GM18951 (cell line): ENCODE measurements at regions not wholly inside any gene's neighbourhood (a gene's known extent, or its start where the extent isn't known, plus 50 kb on each side); places are given as distances from the start of the nearest gene placed in this dataset.

Source experiments
- POLR2A ChIP-seq: IDR thresholded peaks from 4 replicates; pipeline ENCODE4 v1.6.1; 2011; ENCODE audit warnings: mild to moderate bottlenecking; ENCODE audit not compliant: insufficient read length, insufficient read depth; ENCODE audit errors: extremely low read depth
- in situ Hi-C: fragments of 300-500 bp; cut with MboI; formaldehyde crosslinking; loops from one replicate; pipeline ENCODE4 v1.12.0; 2022; ENCODE audit warnings: low sequenced_read_pairs, mixed read lengths, inconsistent platforms; ENCODE audit not compliant: unreplicated experiment

DNA sequence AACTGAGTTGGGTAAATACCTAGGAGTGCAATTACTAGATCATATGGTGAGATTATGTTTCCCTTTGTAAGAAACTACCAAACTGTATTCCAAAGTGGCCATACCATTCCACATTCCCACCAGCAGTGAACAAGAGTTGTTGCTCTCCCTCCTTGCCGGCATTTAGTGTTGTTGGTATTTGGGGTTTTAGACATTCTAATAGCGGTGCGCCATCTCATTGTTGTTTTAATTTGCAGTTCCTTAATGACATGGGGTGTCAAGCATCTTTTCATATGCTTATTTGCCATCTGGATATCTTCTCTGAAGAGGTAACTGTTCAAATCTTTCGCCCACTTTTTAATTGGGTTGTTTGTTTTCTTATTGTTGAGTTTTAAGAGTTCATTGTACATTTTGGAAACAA is 164.2 kb upstream of the LHX1 start:
- in situ Hi-C loops = no loop called here
- TF ChIP-seq POLR2A = no peak

DNA sequence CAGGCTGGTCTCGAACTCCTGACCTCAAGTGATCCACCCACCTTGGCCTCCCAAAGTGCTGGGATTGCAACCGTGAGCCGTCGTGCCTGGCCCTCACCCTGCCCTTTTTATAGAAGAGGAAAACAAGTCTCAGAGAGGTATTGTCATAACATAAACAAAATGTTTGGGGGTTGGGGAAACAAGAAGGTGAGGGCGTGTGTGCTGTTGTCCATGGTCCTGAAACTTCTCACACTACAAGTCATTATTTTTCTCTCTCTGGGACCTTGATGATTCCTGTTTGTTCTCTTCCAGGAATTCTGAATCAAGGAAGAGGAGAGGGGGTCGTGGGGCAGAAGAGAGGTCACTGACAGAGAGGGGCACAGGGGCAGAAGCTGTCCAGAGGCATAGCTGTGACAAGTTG is 160.2 kb upstream of the LHX1 start:
- in situ Hi-C loops = no loop called here
- TF ChIP-seq POLR2A = no peak

DNA sequence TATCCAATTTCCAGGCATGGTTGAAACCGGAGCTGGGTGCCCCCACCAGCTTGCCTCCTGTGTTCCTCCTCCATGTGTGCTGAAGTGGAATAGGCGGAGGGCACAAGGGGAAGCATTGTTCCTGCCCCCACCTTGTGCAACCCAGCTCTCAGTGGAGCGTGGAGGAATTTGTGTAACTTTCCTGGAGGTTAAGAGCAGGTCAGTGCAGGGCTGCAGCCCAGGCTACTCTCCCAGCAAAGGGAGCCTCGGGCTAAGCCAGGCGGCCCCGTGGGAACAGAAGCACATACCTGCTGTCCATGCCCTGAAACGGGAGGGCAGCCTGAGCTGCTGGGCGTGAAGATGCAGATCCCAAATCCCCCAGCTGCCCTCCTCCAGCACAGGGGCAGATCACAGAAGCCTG is 158.8 kb upstream of the LHX1 start:
- in situ Hi-C loops = no loop called here
- TF ChIP-seq POLR2A = no peak

DNA sequence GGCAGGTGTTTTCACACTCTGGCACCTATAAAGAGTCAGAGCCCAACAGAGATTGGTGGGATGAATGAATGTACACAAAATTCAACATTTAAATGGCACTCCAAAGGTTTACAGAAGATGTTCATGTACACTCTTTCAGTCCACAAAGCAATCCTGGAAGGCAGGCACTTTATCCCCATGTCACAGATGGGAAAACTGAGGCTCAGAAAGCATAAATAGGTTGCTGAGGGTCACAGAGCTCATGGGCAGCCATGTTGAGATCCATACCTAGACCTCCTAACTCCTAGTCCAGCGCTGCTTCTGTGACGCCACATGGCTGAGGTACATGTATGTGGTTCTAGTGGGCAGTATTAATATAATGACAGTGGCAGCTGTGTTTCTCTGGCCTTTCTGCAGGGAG is 157.7 kb upstream of the LHX1 start:
- in situ Hi-C loops = no loop called here
- TF ChIP-seq POLR2A = no peak

DNA sequence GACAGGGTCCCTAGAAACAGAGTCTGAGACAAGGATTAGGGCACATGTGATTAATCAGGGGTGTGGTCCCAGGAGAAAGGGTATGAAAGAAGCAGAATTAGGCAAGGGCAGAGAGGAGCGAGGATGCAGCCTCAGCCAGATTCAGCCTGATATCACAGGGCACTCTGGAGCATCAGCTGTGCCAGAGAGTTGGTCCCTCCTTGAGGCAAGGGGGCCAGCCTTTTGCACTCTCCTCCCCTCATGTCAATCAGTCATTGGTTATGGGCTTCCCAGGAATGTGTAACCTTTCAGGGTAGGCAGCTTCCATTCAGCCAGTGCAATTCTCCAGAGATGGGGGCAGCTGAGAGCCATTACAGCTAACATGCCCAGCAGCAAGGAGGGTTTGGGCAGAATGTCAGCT is 152.6 kb upstream of the LHX1 start:
- in situ Hi-C loops = no loop called here
- no peak for TF ChIP-seq POLR2A

DNA sequence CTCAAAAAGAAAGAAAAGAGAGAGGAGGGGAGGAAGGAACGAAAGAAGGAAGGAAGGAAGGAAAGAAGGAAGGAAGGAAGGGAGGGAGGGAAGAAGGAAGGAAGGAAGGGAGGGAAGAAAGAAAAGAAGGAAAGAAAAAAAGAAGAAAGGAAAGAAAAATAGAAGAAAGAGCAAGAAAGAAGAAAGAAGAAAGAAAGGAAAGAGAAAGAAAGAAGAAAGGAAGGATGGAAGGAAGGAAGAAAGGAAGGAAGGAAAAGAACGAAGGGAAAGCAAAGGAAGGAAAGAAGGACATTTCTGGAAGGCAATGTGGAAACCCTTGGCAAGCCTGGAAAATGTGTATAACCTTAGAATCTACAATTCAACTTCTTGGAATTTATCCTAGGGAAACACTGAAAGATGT is 150.4 kb upstream of the LHX1 start:
- in situ Hi-C loops = no loop called here
- no peak for TF ChIP-seq POLR2A

DNA sequence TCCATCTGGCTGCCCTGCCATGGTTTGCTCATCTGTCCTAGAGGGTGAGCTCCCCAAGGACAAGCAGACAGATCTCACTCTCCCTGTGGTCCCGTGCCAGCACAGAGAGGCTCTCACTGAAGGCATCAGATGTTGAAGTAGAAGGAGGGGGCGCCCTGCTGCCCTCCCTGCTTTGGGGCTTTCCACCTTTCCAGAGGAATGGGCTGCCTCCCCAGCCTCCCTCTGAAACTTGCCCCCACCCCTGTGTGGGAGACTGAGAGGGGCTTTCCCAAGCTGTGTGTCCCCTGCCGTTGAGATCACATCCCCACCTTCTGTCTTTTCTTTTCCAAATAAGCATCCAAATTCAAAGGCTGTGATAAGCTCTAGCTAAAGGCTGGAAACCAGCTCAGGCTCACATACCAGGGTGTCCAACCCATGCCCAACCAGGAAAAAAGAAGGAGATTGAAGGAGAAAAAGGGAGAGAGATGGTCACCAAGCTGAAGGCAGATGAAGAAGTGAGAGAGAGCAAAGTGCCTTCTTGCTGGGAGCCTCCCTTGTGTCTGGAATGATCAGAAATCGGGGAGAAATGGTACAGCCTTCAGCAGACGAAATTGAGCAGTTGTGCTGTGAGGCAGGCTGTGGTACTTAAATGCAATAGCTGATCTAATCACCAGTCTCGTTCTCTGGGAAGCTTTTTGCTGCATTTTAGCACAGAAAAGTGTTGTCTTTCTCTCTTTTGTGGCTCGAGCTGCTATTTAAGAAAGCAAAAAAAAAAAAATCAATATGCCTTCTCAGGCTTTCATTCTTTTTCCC is 145.9 kb upstream of the LHX1 start:
- in situ Hi-C loops = no loop called here
- TF ChIP-seq POLR2A = no peak

DNA sequence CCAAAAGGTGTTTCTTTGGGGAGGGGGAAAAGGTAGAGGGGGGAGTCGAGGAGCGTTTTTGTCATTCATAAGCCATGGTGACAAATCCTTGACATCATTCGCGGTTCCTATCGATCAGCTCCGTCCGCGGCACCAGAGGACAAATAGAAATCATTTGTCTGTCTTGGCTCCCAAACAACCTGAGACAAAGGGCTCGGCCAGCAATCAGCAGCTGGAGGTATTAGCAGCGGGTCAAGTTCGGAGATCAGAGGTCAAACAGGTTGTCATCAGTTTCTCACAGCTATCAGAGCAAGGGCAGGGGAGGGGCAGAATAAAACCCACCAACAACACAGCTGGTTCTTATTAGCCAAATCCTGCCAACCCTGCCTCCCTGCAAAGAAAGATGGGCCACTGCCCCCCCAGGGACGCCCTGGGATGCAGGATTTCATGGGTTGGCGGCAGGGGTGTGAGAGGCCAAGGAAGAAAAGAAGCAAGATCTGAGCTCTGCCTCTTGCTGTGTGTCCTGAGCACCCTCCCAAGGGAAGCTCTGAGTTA is 145.3 kb upstream of the LHX1 start:
- in situ Hi-C loops = no loop called here
- no peak for TF ChIP-seq POLR2A

DNA sequence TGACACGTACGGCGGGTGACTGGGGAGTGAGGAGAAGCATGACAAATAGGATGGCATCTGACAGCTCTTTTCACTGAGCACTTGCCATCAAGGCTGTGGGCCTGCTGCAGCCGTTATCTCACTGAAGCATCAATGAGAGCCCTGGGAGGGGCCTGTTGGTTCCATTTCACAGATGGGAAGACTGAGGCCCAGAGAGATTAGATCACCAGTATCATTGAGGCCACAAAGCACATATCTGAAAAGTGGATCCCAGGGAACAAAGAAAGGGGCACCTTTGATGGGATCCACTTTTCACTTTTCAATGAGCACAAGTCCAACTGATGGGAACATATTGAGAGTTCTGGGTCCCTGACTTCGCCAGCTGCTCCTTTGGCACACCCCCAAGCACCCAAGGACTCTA is 144.4 kb upstream of the LHX1 start:
- in situ Hi-C loops = no loop called here
- no peak for TF ChIP-seq POLR2A

DNA sequence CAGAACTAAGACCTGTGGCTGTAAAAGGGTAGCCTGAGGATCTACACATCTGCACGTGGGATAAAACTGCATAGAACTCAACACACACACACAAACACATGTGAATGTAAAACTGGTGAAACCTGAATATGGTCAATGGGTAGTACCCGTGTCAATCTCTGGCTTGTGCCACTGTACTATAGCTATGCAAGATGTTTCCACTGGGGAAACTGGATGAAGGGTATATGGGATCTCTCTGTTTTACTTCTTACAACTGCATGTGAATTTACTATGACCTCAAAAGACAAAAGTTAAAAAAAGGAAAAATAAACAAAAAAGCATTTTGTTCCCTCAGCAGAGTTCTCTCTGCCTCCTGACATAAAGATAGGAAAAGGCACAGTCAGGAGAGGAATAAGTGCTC is 143.3 kb upstream of the LHX1 start:
- TF ChIP-seq POLR2A = no peak
- in situ Hi-C loops = no loop called here

DNA sequence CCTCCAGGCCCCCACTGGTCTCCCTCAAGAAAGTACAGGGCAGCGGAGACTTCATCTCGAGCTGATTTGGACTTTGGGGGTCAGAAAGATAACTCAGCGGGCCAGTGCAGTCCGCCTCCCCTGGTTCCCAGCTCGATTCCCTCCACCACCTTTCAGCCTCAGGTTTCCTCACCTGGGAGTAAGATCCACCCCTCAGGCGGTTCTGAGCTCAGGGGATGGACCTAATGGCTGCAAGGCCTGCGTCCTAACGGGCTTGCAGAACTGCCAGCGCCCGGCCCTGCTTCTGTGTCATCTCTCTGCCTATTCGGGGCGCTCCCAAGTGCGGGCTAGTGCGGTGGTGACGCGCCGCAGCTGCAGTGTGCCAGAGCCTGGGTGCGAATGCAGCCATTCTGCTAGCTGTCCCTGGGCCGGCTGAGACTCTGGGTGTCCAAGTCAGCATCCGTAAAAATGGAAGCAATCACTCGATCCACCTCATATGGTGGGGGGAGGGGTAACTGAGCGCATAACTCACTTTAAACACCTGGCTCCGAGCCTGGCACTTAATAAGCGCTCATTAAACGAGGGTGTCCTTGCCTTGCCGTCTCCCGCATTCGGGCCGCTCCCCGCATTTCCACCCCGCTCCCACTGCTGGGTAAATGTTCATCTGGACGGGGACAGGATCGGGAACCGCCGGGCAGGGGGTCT is 129.6 kb upstream of the LHX1 start:
- in situ Hi-C loops = no loop called here
- TF ChIP-seq POLR2A = no peak

DNA sequence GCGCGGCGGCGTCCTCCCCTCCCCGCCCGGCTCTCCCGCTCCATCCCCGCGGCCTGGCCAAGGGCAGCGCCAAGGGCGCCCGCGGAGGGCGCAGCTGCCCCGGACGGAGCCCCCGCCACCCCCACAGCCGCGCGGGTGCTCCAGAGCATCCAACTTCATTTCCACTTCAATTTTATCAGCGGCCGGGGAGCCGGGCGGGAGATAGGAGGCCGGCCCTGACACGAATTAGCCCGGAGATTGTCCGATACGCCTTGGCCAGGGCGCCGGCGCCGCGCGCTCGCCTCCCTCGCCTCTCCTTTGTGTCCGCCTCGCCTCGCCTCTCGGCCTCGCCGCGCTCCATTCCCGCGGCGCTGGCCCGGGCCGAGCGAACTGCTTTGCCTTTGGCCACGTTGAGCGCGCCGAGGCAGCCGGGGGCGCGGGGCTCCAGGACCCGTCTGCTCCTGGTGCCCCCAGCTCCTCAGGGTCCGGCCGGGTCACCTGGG is 129.1 kb upstream of the LHX1 start:
- TF ChIP-seq POLR2A = no peak
- in situ Hi-C loops = no loop called here

DNA sequence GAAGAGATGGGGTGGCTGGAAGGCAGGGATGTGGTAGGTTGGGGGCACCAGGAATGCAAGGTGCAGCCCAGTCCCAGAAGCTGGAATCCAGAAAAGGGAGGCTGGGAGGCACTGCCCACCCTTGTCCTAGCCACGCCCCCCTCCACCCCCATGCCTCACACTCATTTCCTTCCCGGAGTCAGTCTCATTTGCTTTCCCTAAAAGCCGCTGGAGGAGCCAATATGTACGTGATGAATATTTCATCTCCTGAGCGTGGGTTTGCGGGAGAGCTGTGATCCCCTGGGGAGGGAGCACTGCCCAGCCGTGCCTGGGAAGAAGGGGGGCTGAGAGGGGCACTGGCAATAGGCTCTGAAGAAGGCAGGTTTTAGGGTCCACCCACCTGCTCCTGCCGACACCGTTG is 124.5 kb upstream of the LHX1 start:
- TF ChIP-seq POLR2A = no peak
- in situ Hi-C loops = no loop called here

DNA sequence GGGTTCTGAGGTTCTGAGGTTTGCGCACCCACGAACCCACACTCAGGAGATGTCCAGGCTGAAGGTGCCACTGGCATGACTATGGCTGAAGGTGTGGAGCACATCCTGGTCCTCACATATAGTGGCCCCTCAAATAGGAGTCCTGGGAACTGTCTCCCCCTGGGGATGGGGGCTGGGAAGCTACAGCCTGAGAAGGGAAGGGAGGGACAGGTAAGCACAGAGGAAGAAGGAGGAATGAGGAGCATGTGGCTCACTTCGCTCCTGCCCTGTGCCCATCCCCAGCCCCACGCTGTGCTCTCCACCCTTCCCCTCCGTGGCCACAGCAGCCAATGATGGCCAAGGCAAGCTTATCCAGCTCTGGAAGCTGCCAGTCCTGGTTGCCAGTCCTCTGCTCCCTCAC is 123.9 kb upstream of the LHX1 start:
- TF ChIP-seq POLR2A = no peak
- in situ Hi-C loops = no loop called here
